ENCODE measurements at regions not wholly inside any gene's neighbourhood (a gene's known extent, or its start where the extent isn't known, plus 50 kb on each side); places are given as distances from the start of the nearest gene placed in this dataset.

DNA sequence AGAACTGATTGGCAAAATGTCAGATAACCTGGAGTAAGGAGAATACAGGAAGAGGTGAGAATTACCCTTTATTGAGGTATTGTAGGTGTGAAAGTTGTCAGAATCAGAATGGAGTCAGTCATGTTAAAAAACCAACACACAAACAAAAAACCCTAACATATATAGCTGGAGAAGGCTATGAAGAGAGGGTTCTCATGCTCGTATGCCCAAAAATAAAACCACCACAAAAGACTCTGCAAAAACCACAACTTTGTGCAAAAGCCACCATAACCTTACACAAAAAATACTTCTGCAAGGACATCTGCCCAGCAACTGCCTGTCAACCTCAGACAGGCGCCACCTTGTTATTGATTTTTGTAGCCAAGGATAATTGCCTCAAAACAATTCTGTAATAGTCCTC, 136.0 kb downstream of the CD47 start:
- peaks cover 28 to 33% (median 30%) of the 10 kb centered on the region in 3 donors for H3K4me1 Mint-ChIP-seq
- H3K4me3 ChIP-seq (ENCODE audit: low read length), result no peak overlapping the region
- H3K36me3 Mint-ChIP-seq, result peaks cover 0 to under 1% (median 0%) of the 10 kb centered on the region in 3 donors
- peaks cover 0 to 1% of the 10 kb centered on the region in 2 donors for H3K27me3 Mint-ChIP-seq
- H3K9me3 ChIP-seq (ENCODE audit: low read length), result no peaks in the 10 kb centered on the region
- peak in 1 of 5 donors; percentile 16 for DNase-seq
- ChIA-PET POLR2A (no interaction called here), CTCF (no interaction called here)
- H3K4me1 ChIP-seq (ENCODE audit: insufficient read depth, low read length), result peaks cover 16% of the 10 kb centered on the region
- no peaks in the 10 kb centered on the region for H3K27me3 ChIP-seq (ENCODE audit: insufficient read depth, low read length, poor library complexity, severe bottlenecking)
- no peak overlapping the region for H3K27ac ChIP-seq (ENCODE audit: low read depth, low read length)
- H3K36me3 ChIP-seq (ENCODE audit: insufficient read depth, low read length), result no peaks in the 10 kb centered on the region
- no peaks in the 10 kb centered on the region for H3K9me3 Mint-ChIP-seq
- H3K27ac Mint-ChIP-seq, result peak overlapping the region in 3 of 8 donors; percentile 5 to 33 (median 21)
- peak overlapping the region in 5 of 7 donors; percentile 4 to 23 (median 12) for H3K4me3 Mint-ChIP-seq

GRCh38 chr3:107953722-107954121, 137.1 kb downstream of the CD47 start:
- peak overlapping the region in 4 of 7 donors; percentile 41 to 55 (median 48) for H3K4me3 Mint-ChIP-seq
- ChIA-PET POLR2A (no interaction called here), CTCF (no interaction called here)
- no peaks in the 10 kb centered on the region for H3K36me3 Mint-ChIP-seq
- no peak overlapping the region for H3K4me3 ChIP-seq (ENCODE audit: low read length)
- peaks cover 0 to 1% of the 10 kb centered on the region in 2 donors for H3K27me3 Mint-ChIP-seq
- H3K4me1 Mint-ChIP-seq, result peaks cover 28 to 33% (median 30%) of the 10 kb centered on the region in 3 donors
- H3K27ac Mint-ChIP-seq, result peak overlapping the region in 2 of 8 donors; percentile 67 to 75
- H3K9me3 Mint-ChIP-seq, result no peaks in the 10 kb centered on the region
- no peaks in the 10 kb centered on the region for H3K9me3 ChIP-seq (ENCODE audit: low read length)
- H3K36me3 ChIP-seq (ENCODE audit: insufficient read depth, low read length), result no peaks in the 10 kb centered on the region
- no peak for DNase-seq
- H3K27me3 ChIP-seq (ENCODE audit: insufficient read depth, low read length, poor library complexity, severe bottlenecking), result no peaks in the 10 kb centered on the region
- peaks cover 16% of the 10 kb centered on the region for H3K4me1 ChIP-seq (ENCODE audit: insufficient read depth, low read length)
- no peak overlapping the region for H3K27ac ChIP-seq (ENCODE audit: low read depth, low read length)

DNA sequence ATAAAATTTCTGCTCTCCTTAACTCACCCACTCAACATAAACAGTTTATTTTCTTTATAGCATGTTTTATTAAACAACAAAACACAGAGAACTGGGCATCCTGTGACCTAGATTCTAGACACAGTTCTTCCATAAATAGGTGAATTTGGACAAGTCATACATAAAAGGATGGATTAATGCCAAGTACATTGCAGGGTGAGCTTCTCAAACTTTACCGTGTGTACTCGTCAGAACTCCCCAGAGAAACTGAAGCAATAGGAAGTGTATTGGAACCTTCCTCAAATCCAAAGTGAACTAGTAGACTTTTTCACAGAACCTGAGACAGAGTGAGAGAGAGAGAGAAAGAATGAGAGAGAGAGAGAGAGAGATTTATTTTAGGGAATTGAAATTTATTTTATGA, 139.7 kb downstream of the CD47 start:
- H3K4me1 Mint-ChIP-seq, result peaks cover 26 to 30% (median 28%) of the 10 kb centered on the region in 3 donors
- H3K9me3 Mint-ChIP-seq, result no peaks in the 10 kb centered on the region
- H3K4me3 Mint-ChIP-seq, result no peak overlapping the region
- H3K27ac ChIP-seq (ENCODE audit: low read depth, low read length), result no peak overlapping the region
- POLR2A ChIA-PET, result interaction anchor here (0.6 kb wide), 1 partner anchor 8 kb away, joined by 6 read pairs; no protein-coding TSS in a partner anchor
- peaks cover 0 to 4% (median 0%) of the 10 kb centered on the region in 3 donors for H3K36me3 Mint-ChIP-seq
- H3K36me3 ChIP-seq (ENCODE audit: insufficient read depth, low read length), result no peaks in the 10 kb centered on the region
- H3K27me3 ChIP-seq (ENCODE audit: insufficient read depth, low read length, poor library complexity, severe bottlenecking), result no peaks in the 10 kb centered on the region
- DNase-seq, result no peak
- H3K4me3 ChIP-seq (ENCODE audit: low read length), result no peak overlapping the region
- peak overlapping the region in 1 of 8 donors; percentile 2 for H3K27ac Mint-ChIP-seq
- H3K27me3 Mint-ChIP-seq, result peaks cover 0 to 5% of the 10 kb centered on the region in 2 donors
- CTCF ChIA-PET, result no interaction called here
- no peaks in the 10 kb centered on the region for H3K9me3 ChIP-seq (ENCODE audit: low read length)
- H3K4me1 ChIP-seq (ENCODE audit: insufficient read depth, low read length), result peaks cover 16% of the 10 kb centered on the region

DNA sequence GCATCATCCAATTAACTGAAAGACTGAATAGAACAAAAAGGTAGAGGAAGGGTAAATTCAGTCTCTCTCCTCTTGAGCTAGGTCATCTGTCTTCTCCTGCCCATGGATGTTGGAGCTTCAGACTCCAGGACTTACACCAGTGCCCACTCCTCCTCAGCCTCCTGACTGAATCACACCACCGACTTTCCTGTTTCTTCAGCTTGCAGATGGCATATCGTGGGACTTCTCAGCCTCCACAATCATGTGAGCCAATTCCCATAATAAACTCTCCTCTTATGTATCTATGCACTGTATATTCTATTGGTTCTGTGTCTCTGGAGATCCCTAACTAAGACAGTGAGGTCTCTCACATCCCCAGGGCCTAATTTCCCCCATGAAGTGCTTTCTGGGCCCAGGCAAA, 140.4 kb downstream of the CD47 start:
- Histone ChIP-seq H3K9me3 (ENCODE audit: low read length) (no peaks in the 10 kb centered on the region), H3K27me3 (ENCODE audit: insufficient read depth, low read length, poor library complexity, severe bottlenecking) (no peaks in the 10 kb centered on the region), H3K27ac (ENCODE audit: low read depth, low read length) (no peak overlapping the region), H3K36me3 (ENCODE audit: insufficient read depth, low read length) (no peaks in the 10 kb centered on the region), H3K4me1 (ENCODE audit: insufficient read depth, low read length) (peaks cover 16% of the 10 kb centered on the region), H3K4me3 (ENCODE audit: low read length) (no peak overlapping the region)
- Mint-ChIP-seq H3K4me1 (peaks cover 23 to 27% (median 27%) of the 10 kb centered on the region in 3 donors), H3K36me3 (peaks cover 0 to 9% (median 0%) of the 10 kb centered on the region in 3 donors), H3K4me3 (peak overlapping the region in 1 of 7 donors; percentile 57), H3K27ac (no peak overlapping the region), H3K27me3 (peaks cover 0 to 5% of the 10 kb centered on the region in 2 donors), H3K9me3 (no peaks in the 10 kb centered on the region)
- ChIA-PET POLR2A (no interaction called here), CTCF (no interaction called here)
- DNase-seq, result no peak

DNA sequence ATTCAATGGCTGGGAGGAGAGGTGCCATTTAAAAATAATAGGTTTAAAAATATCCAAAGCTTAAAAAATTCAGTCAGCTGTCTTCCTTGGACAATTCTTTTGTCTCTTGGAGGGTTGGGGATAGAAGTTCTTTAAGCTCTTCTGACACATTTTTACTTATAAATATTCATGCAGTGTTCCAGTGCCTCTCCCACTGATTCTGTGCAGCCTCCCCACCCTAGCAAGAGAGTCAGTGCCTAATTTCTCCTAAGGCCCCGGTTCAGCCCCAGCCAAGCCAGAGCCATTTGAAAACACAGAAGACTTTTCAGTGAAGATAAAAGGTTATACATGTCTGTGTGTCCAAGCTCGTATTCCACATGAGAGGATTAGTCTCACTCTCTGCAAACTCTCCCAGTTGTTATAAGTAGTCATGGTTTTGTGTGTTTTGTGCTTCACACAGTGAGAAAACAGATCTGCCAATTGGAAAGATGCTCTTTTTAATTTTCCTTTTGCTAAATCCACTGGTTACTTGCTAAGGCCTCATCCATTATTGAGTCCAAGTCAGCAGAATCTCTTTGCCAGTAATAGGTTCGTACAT, 141.3 kb downstream of the CD47 start:
- Histone ChIP-seq H3K36me3 (ENCODE audit: insufficient read depth, low read length) (no peaks in the 10 kb centered on the region), H3K27ac (ENCODE audit: low read depth, low read length) (no peak overlapping the region), H3K27me3 (ENCODE audit: insufficient read depth, low read length, poor library complexity, severe bottlenecking) (no peaks in the 10 kb centered on the region), H3K4me3 (ENCODE audit: low read length) (no peak overlapping the region), H3K9me3 (ENCODE audit: low read length) (no peaks in the 10 kb centered on the region), H3K4me1 (ENCODE audit: insufficient read depth, low read length) (peaks cover 13% of the 10 kb centered on the region)
- peaks cover 0 to 5% of the 10 kb centered on the region in 2 donors for H3K27me3 Mint-ChIP-seq
- H3K4me1 Mint-ChIP-seq, result peaks cover 14 to 18% (median 17%) of the 10 kb centered on the region in 3 donors
- no peak overlapping the region for H3K4me3 Mint-ChIP-seq
- no peak overlapping the region for H3K27ac Mint-ChIP-seq
- DNase-seq, result no peak
- ChIA-PET POLR2A (no interaction called here), CTCF (interaction anchor here (1.7 kb wide), 1 partner anchor 30 kb away, joined by 4 read pairs; no protein-coding TSS in a partner anchor)
- H3K9me3 Mint-ChIP-seq, result no peaks in the 10 kb centered on the region
- H3K36me3 Mint-ChIP-seq, result peaks cover 0 to 9% (median 0%) of the 10 kb centered on the region in 3 donors

GRCh38 chr3:107947203-107947602, 143.6 kb downstream of the CD47 start:
- Mint-ChIP-seq H3K27ac (no peak overlapping the region), H3K27me3 (peaks cover 0 to 5% of the 10 kb centered on the region in 2 donors), H3K4me1 (peaks cover 5 to 6% (median 5%) of the 10 kb centered on the region in 3 donors), H3K9me3 (no peaks in the 10 kb centered on the region), H3K36me3 (peaks cover 0 to 9% (median 0%) of the 10 kb centered on the region in 3 donors), H3K4me3 (no peak overlapping the region)
- Histone ChIP-seq H3K9me3 (ENCODE audit: low read length) (no peaks in the 10 kb centered on the region), H3K4me3 (ENCODE audit: low read length) (no peak overlapping the region), H3K4me1 (ENCODE audit: insufficient read depth, low read length) (peaks cover 4% of the 10 kb centered on the region), H3K36me3 (ENCODE audit: insufficient read depth, low read length) (no peaks in the 10 kb centered on the region), H3K27ac (ENCODE audit: low read depth, low read length) (no peak overlapping the region), H3K27me3 (ENCODE audit: insufficient read depth, low read length, poor library complexity, severe bottlenecking) (no peaks in the 10 kb centered on the region)
- ChIA-PET CTCF (interaction anchor here (1.0 kb wide), 1 partner anchor 23 kb away, joined by 3 read pairs; no protein-coding TSS in a partner anchor), POLR2A (no interaction called here)
- no peak for DNase-seq

DNA sequence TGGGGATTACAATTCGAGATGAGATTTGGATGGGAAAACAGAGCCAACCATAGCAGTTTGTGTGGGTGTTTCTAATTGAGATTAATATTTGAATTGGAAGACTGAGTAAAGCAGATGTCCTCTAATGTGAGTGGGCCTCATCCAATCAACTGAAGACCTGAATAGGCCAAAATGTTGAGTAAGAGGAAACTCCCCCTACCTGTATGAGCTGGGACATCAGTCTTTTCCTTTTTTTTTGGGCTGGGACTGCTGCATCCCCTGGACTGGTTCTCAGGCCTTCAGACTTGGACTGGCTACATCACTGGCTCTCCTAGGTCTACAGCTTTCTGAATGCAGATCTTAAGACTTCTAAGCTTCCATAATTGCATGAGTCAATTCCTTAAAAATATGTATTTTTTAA, 144.1 kb downstream of the CD47 start:
- H3K27ac ChIP-seq (ENCODE audit: low read depth, low read length), result no peak overlapping the region
- no peaks in the 10 kb centered on the region for H3K9me3 ChIP-seq (ENCODE audit: low read length)
- peaks cover 10 to 11% (median 10%) of the 10 kb centered on the region in 3 donors for H3K4me1 Mint-ChIP-seq
- no peak overlapping the region for H3K4me3 ChIP-seq (ENCODE audit: low read length)
- ChIA-PET POLR2A (no interaction called here), CTCF (no interaction called here)
- no peaks in the 10 kb centered on the region for H3K27me3 ChIP-seq (ENCODE audit: insufficient read depth, low read length, poor library complexity, severe bottlenecking)
- H3K4me3 Mint-ChIP-seq, result no peak overlapping the region
- H3K36me3 Mint-ChIP-seq, result peaks cover 0 to 9% (median 0%) of the 10 kb centered on the region in 3 donors
- H3K36me3 ChIP-seq (ENCODE audit: insufficient read depth, low read length), result no peaks in the 10 kb centered on the region
- H3K27me3 Mint-ChIP-seq, result peaks cover 0 to 4% of the 10 kb centered on the region in 2 donors
- H3K9me3 Mint-ChIP-seq, result no peaks in the 10 kb centered on the region
- no peak for DNase-seq
- peaks cover 9% of the 10 kb centered on the region for H3K4me1 ChIP-seq (ENCODE audit: insufficient read depth, low read length)
- H3K27ac Mint-ChIP-seq, result no peak overlapping the region

DNA sequence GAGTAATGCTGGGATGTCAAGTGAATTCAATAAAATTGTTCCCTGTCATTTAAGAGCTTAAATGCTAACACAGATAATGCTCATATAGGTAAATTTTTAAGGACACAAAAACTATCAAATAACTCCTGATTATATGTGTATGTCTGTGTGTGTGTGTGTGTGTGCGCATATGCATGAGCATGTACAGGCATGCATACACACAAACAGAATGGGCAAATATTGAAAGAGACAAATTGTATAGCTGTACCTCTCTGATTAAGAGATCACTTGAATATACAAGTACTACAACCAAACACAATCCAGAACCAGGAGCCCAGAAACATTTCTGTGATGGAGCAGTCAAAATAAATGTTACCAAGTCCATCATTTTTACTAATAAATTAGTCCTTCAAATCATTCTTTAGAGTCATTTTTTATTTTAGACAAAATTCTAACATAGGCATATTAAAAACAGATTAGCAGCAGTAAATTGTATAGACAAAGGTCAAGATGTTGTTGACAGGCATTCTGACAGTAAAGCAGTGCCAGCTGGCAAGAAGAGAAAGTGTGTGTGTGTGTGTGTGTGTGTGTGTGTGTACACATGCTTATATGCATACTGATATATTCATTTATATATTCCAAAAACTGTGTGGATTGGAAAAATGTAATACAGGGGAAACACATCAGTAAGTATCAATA, 145.3 kb downstream of the CD47 start:
- CTCF ChIA-PET, result interaction anchor here (5.3 kb wide), 1 partner anchor 18 kb away, joined by 28 read pairs; no protein-coding TSS in a partner anchor
- H3K27me3 Mint-ChIP-seq, result peaks cover 0 to 4% of the 10 kb centered on the region in 2 donors
- POLR2A ChIA-PET, result no interaction called here

More for the DNA sequence above, 145.3 kb downstream of the CD47 start:
- Histone ChIP-seq H3K36me3 (ENCODE audit: insufficient read depth, low read length) (no peaks in the 10 kb centered on the region), H3K4me3 (ENCODE audit: low read length) (no peak overlapping the region), H3K4me1 (ENCODE audit: insufficient read depth, low read length) (peaks cover 10% of the 10 kb centered on the region), H3K9me3 (ENCODE audit: low read length) (no peaks in the 10 kb centered on the region), H3K27ac (ENCODE audit: low read depth, low read length) (no peak overlapping the region), H3K27me3 (ENCODE audit: insufficient read depth, low read length, poor library complexity, severe bottlenecking) (no peaks in the 10 kb centered on the region)
- DNase-seq, result no peak
- Mint-ChIP-seq H3K9me3 (no peaks in the 10 kb centered on the region), H3K4me1 (peaks cover 12 to 15% (median 13%) of the 10 kb centered on the region in 3 donors), H3K4me3 (no peak overlapping the region), H3K36me3 (peaks cover 0 to 9% (median 0%) of the 10 kb centered on the region in 3 donors), H3K27ac (no peak overlapping the region)

Data from CD8-positive, alpha-beta memory T cell (primary cell).